Endodermal cell (in vitro differentiated cells): ENCODE measurements at regions not wholly inside any gene's neighbourhood (a gene's known extent, or its start where the extent isn't known, plus 50 kb on each side); places are given as distances from the start of the nearest gene placed in this dataset.

Experiments used
- DNase-seq: peaks from one replicate; pipeline ENCODE4 v3.0.0-alpha.2; 2017
- H3K27ac ChIP-seq: 2 replicates; pipeline ENCODE4 v1.5.1; 2013; ENCODE audit warnings: mild to moderate bottlenecking, low read depth, low read length, moderate library complexity
- H3K27me3 ChIP-seq: 2 replicates; pipeline ENCODE4 v1.6.1; 2013; ENCODE audit warnings: mild to moderate bottlenecking, low read length, moderate library complexity; ENCODE audit not compliant: insufficient read depth, control insufficient read depth, poor library complexity, severe bottlenecking
- H3K36me3 ChIP-seq: 2 replicates; pipeline ENCODE4 v1.7.0; 2013; ENCODE audit warnings: mild to moderate bottlenecking, low read length, moderate library complexity; ENCODE audit not compliant: control insufficient read depth, insufficient read depth
- H3K4me1 ChIP-seq: one replicate; pipeline ENCODE4 v1.7.0; 2013; ENCODE audit warnings: low read length; ENCODE audit not compliant: control insufficient read depth, insufficient read depth
- H3K4me3 ChIP-seq: 2 replicates; pipeline ENCODE4 v1.5.1; 2013; ENCODE audit warnings: mild to moderate bottlenecking, low read length, moderate library complexity
- H3K9ac ChIP-seq: 2 replicates; pipeline ENCODE4 v1.6.1; 2013; ENCODE audit warnings: mild to moderate bottlenecking, low read length, moderate library complexity; ENCODE audit not compliant: poor library complexity, severe bottlenecking; ENCODE audit errors: extremely low read depth
- H3K9me3 ChIP-seq: 2 replicates; pipeline ENCODE4 v1.6.1; 2013; ENCODE audit warnings: mild to moderate bottlenecking, low read length, moderate library complexity; ENCODE audit not compliant: control insufficient read depth
- H3K27ac Mint-ChIP-seq: 2 replicates; pipeline ENCODE4 v1.8.0; 2020; ENCODE audit warnings: mixed read lengths
- H3K27me3 Mint-ChIP-seq: 2 replicates; pipeline ENCODE4 v1.8.0; 2021; ENCODE audit warnings: mild to moderate bottlenecking, mixed read lengths; ENCODE audit not compliant: insufficient read depth
- H3K36me3 Mint-ChIP-seq: 2 replicates; pipeline ENCODE4 v1.8.0; 2020; ENCODE audit warnings: low read depth, mixed read lengths
- H3K4me1 Mint-ChIP-seq: 2 replicates; pipeline ENCODE4 v1.8.0; 2020; ENCODE audit warnings: mixed read lengths
- H3K4me3 Mint-ChIP-seq: 2 replicates; pipeline ENCODE4 v1.8.0; 2020; ENCODE audit warnings: mild to moderate bottlenecking, moderate library complexity, mixed read lengths
- H3K9me3 Mint-ChIP-seq: 2 replicates; pipeline ENCODE4 v1.8.0; 2020; ENCODE audit warnings: mild to moderate bottlenecking, mixed read lengths
- WGBS, 2 experiments: methylation state at CpG; one replicate each; pipeline versions ENCODE4 v1.1.5 to v1.1.7; 2013; ENCODE audit warnings: missing lambda C conversion rate in 2 of 2, mixed read lengths in 1 of 2; ENCODE audit not compliant: insufficient coverage in 1 of 2, insufficient read length in 1 of 2; 5-methylcytosine and 5-hydroxymethylcytosine counted together
- TF ChIP-seq, protein P1 (sequence below): fragments of 200-600 bp; sonication (generic); conservative IDR thresholded peaks from 2 replicates; pipeline ENCODE4 v1.5.0; 2021; ENCODE audit warnings: antibody characterized with exemption, mild to moderate bottlenecking

DNA sequence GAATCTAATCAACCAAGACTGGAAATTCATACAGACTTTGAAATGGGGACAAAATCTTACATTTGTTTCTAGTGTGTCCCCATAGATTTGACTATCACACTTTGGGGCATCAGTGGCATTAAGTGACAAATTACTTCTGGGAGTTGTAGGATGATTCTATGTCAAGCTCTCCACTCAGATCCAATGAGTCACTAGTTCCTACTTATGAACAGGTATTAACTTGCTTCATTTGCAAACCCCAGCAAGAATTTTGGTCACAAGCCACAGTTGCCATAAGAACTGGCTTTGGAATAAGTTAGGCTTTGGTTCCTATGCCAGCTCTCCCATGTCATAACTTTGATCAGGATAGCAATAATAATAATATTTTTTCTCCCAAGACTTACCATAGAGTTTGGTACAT is 77.6 kb upstream of the PTPRK start:
- H3K9me3 Mint-ChIP-seq, result no peaks in the 10 kb centered on the region
- peaks cover 32% of the 10 kb centered on the region for H3K4me1 Mint-ChIP-seq
- Histone ChIP-seq H3K36me3 (no peaks in the 10 kb centered on the region), H3K4me3 (no peak overlapping the region), H3K9ac (no peak overlapping the region), H3K9me3 (no peaks in the 10 kb centered on the region), H3K27me3 (no peaks in the 10 kb centered on the region), H3K27ac (no peak overlapping the region), H3K4me1 (peaks cover 22% of the 10 kb centered on the region)
- no peak overlapping the region for H3K27ac Mint-ChIP-seq
- H3K36me3 Mint-ChIP-seq, result no peaks in the 10 kb centered on the region
- H3K4me3 Mint-ChIP-seq, result no peak overlapping the region
- TF ChIP-seq, protein P1, sequence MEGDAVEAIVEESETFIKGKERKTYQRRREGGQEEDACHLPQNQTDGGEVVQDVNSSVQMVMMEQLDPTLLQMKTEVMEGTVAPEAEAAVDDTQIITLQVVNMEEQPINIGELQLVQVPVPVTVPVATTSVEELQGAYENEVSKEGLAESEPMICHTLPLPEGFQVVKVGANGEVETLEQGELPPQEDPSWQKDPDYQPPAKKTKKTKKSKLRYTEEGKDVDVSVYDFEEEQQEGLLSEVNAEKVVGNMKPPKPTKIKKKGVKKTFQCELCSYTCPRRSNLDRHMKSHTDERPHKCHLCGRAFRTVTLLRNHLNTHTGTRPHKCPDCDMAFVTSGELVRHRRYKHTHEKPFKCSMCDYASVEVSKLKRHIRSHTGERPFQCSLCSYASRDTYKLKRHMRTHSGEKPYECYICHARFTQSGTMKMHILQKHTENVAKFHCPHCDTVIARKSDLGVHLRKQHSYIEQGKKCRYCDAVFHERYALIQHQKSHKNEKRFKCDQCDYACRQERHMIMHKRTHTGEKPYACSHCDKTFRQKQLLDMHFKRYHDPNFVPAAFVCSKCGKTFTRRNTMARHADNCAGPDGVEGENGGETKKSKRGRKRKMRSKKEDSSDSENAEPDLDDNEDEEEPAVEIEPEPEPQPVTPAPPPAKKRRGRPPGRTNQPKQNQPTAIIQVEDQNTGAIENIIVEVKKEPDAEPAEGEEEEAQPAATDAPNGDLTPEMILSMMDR, result no peak
- peaks cover 5% of the 10 kb centered on the region for H3K27me3 Mint-ChIP-seq
- DNase-seq, result no peak

DNA sequence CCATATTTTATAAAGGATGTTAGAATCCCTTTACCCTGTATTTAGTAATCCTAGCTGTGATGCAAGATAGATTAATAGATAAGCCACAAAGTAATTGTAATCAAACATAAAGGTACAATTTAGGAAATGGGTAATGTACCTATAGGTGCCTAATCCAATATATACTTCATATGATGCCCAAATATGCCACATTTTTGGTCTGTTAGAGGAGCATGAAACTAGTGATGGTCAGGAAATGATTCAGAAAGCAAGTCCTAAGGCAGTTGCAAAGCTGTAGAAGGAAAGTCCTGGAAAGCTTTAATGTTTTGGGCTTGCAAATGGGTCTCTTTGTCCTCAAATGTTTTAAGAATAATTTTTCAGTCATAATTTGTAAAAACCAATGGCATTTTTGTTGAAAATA is 76.6 kb upstream of the PTPRK start:
- Mint-ChIP-seq H3K4me3 (no peak overlapping the region), H3K27me3 (peaks cover 4% of the 10 kb centered on the region), H3K36me3 (no peaks in the 10 kb centered on the region), H3K27ac (no peak overlapping the region), H3K4me1 (peaks cover 30% of the 10 kb centered on the region), H3K9me3 (no peaks in the 10 kb centered on the region)
- no peak for DNase-seq
- Histone ChIP-seq H3K36me3 (no peaks in the 10 kb centered on the region), H3K4me1 (peaks cover 22% of the 10 kb centered on the region), H3K27me3 (no peaks in the 10 kb centered on the region), H3K27ac (no peak overlapping the region), H3K9ac (no peak overlapping the region), H3K9me3 (no peaks in the 10 kb centered on the region), H3K4me3 (no peak overlapping the region)
- TF ChIP-seq, protein P1, result no peak

DNA sequence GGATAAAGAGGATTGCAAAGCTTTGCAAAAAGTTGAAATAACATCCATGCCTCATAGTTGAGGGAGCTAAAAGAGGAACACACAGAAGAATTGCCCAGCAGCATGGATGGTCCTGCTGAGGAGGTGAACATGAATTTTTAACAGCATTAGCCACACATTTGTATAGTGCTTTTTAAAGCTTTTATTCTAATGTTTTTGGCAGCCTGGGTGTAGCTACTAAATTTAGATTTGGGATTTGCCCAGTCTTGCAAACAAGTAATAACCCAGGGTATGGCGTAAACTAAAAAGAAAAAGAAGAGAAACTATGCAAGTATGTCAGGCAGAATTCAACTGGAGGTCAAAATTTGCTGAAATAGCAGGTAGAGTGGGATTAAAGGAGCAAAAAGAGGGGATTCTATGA is 75.1 kb upstream of the PTPRK start:
- Histone ChIP-seq H3K36me3 (no peaks in the 10 kb centered on the region), H3K4me1 (peaks cover 14% of the 10 kb centered on the region), H3K27me3 (no peaks in the 10 kb centered on the region), H3K9me3 (no peaks in the 10 kb centered on the region), H3K4me3 (no peak overlapping the region), H3K27ac (no peak overlapping the region), H3K9ac (no peak overlapping the region)
- TF ChIP-seq, protein P1, result no peak
- Mint-ChIP-seq H3K9me3 (peaks cover 3% of the 10 kb centered on the region), H3K27me3 (peaks cover 4% of the 10 kb centered on the region), H3K36me3 (no peaks in the 10 kb centered on the region), H3K4me3 (no peak overlapping the region), H3K4me1 (peaks cover 17% of the 10 kb centered on the region), H3K27ac (no peak overlapping the region)
- DNase-seq, result no peak
- 96% methylated on average over 1 of the region's 1 CpG; no CpG with 5 or more reads in 1 of the 2 experiments for whole genome bisulfite sequencing, 2 experiments
